CD4-positive, alpha-beta T cell treated with Interleukin-1 beta for 1 hour (primary cell): ENCODE measurements at regions not wholly inside any gene's neighbourhood (a gene's known extent, or its start where the extent isn't known, plus 50 kb on each side); places are given as distances from the start of the nearest gene placed in this dataset.
"Not testable (repeated sequence)": the region's sequence is repeated elsewhere in the genome, so short reads cannot be mapped to it uniquely, and the experiment has no call there.

Experiments
- DNase-seq, 2 donors: peaks; one replicate each; pipeline ENCODE4 v3.0.0-alpha.2; 2020 to 2022

DNA sequence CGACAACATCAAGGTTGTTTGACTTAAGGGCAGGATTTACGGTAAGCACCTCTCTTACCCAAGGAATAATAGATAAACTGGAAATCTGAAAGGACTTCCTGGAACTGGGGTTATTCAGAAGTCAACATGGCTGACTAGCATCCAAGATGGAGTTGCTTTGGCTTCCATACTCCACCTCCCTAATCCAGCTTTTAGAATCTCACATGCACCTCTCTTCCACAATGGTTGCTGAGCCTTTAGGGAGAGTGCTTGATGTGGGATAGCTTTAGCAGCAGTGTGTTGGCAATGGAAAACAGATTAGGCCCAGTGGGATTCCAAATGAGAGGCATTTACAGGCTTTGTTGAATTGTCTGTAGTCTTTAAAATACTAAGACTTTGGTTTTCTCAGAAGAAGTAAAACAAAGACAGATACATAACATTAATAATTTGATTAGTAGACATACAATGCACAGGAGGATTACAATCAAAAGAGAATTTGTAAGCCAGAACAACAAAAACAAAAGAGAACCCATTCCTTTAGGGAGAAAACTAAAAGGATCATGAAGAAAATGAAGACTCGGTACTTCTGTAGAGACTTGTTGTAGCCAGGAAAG lies 222.0 kb downstream of the HS3ST3B1 start:
- DNase-seq, result no peak

DNA sequence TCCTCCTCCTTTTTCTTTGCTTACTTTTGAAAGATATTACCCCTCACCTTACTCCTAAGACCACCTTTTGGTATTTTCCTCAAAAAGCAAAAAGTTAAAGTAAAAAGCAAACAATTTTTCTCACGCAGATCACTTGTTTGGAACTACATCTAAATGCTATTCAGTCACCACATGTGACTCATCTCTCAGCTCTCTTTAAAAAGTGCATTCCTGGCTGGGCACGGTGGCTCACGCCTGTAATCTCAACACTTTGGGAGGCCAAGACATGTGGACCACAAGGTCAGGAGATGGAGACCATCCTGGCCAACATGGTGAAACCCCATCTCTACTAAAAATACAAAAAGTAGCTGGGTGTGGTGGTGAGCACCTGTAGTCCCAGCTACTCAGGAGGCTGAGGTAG lies 218.0 kb downstream of the HS3ST3B1 start:
- DNase-seq, result not testable (repeated sequence)

DNA sequence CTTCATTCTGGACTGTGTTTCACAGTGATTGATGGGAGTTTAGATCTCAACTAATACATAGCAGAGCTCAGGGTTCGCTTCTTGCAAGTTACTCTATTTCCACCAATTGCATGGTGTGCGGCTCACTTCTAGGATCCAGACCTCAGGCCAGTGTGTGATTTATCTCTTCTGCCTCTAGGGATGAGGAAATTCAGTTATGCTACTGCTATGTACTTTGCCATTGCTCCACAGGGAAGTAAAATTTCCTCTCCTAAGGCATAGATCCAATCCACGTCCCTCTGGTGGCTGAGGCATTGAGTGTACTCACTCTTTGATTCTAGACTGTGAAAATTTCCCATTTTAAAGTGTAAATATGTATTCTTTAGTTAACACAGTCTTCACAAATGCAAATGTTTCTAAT lies 214.1 kb downstream of the HS3ST3B1 start:
- no peak for DNase-seq

DNA sequence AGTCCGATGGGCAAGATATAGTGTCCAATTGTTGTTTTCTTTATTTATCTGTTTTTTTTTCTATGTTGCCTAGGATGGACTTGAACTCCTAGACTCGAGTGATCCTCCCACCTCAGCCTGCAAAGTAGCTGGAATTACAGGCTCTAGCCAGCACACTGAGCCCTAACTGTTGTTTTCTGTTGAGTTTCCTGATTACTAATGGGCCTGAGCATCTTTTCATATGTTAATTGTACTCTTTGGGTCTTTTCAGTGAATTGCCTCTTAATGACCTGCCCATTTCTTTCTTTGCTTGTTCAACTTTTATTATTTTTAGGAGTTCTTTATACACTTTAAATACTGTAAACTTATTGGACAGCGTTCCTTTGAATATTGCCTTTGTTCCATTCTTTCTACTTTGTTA lies 213.0 kb downstream of the HS3ST3B1 start:
- DNase-seq, result no peak

DNA sequence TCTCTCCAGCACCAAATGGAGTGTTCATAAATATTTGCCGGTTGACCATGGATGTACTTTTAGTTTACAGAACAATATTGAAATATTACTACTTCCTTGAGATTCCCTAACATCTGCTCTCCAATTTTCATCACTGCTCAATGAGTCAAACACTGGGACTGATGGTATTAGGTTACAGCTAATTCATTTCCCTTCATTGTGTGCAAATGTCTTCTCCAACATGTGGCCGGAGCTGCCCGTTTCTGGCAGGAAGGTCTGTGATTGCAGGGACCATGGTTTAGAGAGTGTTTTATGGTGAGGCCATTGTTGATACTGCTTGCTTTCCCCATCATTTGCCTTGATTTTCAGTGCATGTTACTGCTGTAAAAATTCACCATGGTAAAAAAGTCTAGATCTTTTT lies 209.3 kb downstream of the HS3ST3B1 start:
- no peak for DNase-seq

DNA sequence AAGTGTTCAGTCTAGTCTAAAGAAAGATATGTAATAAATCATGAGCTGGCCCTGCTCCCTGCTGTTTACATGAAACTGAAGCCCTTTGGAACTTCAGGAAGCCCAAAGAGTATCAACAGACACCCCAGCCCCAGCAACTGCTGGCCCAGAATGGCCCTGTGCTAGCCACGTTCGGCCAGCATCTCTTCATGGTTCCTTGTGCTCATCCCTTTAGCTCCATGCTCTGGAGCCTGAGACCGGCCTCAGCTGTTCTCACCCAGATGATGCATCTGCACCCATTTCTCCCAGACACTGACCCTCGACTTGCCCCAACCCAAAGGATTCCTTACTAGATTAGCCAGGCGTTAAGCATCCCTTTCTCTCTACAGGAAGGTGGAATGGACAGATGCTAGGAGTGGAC lies 207.3 kb downstream of the HS3ST3B1 start:
- no peak for DNase-seq

DNA sequence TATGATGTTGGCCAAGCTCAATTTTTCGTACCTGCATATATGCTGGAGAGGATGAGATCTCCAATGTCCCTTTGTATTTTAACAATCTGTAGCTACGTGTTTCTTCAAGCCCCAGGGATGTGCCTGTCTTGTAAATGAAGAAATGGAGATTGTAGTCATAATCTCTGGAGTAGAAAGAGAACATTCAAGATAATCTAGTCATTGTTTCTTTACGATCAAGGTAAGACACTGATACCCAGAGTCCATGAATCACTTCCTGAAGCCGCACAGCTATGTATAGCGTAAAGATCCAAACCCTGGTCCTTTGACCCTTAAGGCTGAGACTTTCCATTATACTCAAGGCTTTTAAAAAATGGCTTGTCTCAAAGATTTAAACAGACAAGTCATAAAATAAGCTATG lies 205.5 kb downstream of the HS3ST3B1 start:
- no peak for DNase-seq

DNA sequence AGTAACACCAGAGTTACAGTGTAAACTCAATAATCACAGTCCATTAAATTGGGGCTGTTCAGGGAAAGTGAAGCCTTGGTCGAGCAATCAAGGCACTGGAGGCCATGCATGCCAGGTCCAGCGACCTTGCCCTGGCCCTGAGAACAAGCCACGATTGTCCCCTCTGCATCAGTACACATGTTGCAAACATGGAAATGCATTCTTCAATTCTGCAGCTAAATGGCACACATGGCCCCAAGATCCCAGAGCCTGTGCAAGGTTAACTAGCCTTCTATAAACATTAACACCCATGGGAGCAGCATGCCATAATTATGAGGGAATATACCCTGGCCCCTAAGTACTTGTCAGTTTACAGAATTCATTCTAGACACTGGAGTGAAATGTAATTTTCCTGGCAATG lies 204.7 kb downstream of the HS3ST3B1 start:
- DNase-seq, result no peak

DNA sequence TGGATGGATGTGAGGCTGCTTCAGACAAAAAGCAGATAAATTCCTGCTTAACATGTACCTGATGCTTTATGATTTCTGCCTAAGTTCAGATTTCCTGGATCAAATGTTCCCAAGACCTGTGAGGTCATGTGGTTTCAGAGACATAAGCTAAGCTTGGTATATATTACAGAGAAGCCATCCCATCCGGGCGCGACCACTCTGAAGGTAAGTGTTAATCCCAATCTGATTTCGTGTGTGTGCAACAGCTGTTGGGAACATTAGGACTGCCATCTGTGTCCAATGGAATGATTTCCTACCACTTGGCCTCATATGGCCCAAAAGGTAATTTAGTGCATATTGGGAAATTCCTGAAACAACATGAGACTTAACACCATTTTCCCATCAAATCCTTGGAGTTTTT lies 199.1 kb downstream of the HS3ST3B1 start:
- no peak for DNase-seq

DNA sequence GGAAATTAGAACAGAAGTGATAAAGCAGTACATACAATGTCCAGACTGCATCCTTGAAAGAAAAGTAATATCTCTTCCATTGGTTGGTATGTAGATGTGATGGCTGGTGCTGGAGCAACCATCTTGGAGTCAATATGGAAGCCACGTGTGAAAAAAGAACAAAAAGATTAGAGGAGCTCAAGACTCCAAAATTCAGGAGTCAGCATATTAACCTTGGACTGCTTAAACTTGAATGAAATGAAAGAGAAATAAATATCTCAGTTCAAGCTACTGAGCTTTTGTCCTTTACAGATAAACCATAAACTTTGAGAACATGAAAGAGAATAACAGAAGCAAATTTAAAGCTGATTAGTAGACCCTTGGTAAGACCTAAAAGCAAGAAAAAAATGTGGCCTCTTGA lies 197.9 kb downstream of the HS3ST3B1 start:
- DNase-seq, result no peak

DNA sequence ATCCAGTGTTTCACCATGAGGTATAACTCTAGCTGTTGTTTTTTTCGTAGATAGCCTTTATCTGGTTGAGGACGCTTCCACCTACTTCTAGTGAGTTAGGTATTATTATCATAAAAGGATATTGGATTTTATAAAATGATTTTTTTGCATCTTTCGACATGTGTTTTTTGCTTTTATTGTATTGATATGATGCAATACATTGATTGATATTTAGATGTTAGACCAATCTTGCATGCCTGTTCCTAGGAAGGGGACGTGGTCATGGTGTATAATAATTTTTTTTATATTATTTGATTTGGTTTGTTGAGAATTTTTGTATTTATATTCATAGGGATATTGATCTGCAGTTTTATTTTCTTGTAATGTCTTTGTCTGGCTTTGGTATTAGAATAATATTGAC lies 193.3 kb downstream of the HS3ST3B1 start:
- DNase-seq, result no peak

DNA sequence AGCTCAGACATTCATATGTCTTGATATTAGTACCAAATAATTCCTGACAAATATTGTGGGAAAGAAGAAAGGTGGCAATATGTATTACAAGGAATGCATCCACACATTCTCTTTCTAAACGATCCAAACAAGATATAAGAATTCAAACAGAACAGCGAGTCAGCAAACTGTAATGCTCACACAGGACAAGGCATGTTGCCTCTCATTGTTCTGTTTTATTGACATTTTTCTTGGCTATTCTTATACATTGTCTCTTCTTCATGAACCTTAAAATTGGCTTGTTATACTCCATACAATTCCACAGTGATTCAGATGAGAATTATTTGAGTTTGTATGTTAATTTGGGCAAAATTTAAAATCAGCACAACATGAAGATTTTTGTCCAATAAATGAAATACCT lies 189.1 kb downstream of the HS3ST3B1 start:
- DNase-seq, result no peak

DNA sequence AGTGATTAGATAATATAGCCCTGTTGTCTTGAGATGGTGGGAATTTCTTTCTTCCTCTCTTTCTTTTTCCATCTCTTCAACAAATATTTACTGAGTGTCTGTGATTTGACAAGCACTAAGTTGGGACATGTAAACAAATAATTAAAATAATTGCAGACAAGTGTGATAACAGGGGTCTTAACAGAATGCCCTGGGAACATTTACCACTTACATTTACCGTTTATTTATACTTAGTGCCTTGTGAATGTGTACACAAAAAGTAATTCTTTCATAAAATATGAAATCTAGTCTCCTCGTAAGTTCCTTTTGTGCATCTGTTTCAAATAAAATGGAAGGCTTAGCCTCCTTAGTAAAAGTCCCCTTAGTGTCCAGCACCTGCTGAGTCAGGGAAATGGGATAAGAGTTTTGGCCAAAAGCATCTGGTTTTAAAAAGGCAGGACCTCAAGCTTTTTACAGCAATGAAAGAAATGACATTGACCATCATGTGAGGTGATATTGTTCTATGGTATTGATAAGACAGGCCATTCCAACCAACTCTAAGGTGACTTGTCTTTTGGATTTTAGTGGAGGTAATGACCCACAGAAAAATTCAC lies 188.2 kb downstream of the HS3ST3B1 start:
- no peak for DNase-seq

DNA sequence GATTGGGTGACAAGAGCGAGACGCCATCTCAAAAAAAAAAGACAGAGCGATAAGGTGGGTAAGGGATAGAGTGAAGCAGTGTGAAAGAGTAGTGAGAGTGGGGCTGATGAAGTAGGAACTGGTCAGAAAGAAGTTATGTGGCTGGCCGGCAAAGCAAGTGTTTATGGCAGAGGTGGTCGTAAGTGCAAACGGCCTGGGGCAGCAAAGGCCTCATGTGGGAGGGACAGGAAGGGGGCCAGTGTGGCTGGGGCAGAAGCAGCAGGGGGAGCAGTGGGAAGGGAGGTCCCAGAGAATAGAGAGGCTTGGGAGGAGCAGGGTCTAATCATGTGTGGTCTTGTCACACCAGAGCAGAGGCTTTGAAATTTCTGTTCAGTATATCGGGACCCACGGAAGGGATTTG lies 186.2 kb downstream of the HS3ST3B1 start:
- no peak for DNase-seq

DNA sequence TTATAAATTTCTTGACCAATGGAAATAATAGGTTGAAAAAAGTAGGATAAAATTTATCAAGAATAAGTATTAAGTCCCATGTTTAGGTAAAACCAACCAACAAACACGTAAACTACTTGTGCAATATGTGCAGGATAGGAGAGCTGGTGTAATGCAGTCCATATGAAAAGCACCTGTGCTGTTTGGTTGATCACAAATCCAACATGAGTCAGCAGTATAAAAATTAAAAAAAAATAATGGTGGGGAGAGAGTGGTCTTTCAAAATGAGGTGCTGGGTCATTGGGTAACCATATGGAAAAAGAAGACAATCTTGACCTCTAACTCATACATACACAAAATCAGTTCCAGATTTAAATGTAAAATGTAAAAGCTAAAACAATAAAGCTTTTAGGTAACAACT lies 181.8 kb downstream of the HS3ST3B1 start:
- no peak for DNase-seq

DNA sequence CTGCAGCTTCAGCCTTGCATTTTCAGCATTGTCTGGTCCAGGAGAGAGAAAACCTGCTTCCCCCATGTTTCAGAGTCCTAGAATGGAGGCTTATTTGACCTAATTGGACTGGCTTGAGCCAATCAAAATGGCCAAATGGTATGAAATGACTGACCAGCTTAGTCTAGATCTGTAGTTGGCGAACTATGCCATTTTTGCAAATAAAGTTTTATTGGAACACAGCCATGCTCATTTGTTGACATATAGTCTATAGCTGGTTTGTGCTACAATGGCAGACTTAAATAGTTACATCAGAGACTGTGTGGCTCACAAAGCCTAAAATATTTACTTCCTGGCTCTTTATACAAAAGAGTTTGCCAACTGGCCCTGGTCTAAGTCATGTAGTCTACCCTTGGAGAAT lies 180.8 kb downstream of the HS3ST3B1 start:
- no peak for DNase-seq

DNA sequence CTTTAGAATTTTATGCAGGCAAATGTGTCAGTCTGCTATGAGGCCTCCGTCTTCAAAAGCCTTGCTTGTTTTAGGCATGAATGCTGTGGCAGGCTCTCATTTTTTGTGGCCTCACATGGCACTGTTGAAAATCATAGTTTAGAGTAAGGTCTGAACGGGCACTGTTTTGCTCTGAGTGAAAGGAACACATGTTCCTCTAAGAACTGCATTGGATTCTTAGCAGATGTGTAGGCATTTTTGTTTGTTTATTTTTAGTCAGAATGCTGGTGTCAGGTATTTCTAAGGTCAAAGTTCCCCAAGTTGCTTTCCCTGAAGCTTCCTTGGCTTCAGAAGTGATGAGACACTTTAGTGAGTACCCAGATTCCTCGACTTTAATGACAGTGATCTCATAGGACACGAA lies 173.7 kb downstream of the HS3ST3B1 start:
- no peak for DNase-seq

DNA sequence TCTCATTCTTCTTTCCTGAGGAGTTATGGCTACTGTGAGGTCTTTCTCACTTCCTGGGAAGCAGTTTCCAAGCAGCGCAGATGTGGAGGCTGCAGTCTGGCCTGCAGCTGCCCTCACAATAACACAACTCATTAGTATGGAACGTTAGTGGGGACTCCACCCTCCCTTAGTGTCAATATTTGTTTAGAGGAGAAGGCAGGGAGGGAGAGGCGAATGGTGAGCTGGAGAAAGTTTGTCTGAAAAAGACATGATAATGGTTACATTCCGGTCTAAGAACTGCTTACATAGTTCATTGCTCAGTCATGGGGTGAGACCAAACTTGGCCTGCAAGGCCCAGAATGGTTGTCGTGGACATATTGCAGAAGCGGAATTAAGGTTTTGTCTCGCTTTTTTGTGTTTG lies 170.2 kb downstream of the HS3ST3B1 start:
- no peak for DNase-seq

DNA sequence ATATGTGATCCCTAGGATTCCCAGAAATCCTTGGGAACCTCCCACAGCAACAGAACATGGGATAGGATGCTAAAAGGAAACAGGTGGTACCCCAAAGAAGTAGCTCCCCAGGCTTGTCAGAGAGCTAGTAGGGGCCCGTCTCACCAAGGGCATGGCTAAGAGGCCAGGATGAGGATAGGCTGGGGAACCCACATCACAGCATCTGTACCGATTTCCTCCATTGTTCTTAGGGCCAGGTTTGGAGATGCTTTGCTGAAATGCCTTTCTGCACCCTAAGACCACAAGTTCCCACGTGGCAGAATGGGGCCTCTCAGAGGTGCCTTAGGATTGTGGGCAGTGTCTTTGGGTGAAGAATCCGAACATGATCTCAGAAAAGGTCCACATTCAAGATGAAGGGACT lies 169.5 kb downstream of the HS3ST3B1 start:
- DNase-seq, result no peak

DNA sequence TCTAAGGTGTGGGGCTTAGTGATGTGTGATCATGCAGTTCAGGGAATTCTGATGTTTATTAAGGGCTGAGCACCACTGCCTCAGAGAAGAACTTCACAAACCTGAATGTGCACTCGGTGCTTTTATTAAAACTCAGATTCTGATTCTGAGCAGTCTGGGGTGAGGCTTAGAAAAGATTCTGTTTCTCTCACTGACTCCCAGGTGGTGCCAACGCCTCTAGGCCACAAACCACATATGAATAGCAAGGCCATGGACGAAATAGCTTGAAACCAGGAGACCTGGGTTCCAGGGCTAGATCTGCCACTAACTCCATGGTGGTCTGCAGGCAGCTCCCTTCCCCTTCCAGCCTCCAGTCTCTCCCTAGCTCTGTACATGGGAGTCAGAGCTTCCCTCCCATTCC lies 169.1 kb downstream of the HS3ST3B1 start:
- DNase-seq, result no peak

DNA sequence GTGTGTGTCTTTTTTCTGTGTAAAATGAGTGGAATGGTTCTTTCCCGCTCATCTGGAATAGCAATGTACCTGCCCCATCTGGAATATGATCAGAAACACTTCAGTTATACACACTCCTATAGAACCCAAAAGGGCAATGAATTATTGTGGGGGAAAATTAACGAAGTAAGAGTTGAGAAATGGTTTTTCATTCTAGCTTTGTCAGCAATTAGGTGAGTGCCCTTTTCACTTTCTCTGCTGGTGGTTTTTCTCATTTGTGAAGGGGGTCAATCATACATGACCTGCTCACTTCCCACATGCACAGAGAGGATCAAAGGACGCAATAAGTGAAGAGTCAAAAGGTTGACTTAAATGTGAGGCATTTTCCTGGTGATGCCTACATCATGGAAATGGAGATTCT lies 168.0 kb downstream of the HS3ST3B1 start:
- no peak for DNase-seq

DNA sequence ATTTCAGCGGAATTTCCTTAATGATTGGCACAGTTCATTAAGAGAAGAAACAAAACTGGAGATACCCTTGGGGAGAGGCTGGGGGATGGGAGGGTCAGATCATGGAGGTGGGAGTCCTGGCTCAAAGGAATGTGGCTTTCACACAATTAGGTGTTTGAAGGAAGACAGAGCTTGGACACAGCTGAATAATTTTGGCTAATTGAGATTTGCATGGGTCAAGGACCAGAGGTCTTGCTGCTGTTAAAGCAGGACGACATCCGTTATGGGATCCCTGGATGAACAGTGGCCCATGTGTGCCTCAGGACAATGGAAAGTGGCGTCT lies 160.3 kb downstream of the HS3ST3B1 start:
- DNase-seq, result no peak

DNA sequence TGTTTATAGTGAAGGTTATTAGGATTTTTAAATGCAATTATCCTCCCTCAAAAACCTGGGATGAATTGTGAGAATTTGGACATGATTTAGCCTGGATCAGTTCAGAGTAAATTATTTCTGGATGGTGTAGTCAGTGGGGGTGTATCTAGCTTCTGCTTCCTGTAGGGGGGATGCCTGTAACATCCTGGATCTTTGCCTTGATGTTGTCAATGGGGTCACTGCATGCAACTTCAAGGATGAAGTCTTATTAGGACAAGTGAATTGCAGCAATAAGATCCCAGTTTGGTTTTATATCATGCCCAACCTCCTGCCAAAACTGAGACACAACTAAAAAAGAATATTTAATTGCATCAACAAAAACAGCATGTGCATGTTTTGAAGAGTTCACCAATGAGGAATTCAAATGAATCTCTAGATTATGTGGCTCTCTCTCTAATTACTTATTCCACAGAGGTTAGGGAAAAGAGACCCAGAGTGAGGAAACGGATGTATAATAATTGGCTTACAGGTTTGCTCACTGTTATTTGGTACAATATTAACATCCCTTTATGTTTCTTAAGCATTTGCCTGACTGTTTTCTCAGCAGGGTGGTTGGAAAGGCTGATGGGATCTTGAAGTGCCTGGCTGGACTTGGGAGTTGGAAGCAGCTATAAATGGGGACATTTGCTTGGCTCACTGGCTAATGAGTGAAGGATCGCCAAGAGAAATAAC lies 159.8 kb downstream of the HS3ST3B1 start:
- no peak for DNase-seq

DNA sequence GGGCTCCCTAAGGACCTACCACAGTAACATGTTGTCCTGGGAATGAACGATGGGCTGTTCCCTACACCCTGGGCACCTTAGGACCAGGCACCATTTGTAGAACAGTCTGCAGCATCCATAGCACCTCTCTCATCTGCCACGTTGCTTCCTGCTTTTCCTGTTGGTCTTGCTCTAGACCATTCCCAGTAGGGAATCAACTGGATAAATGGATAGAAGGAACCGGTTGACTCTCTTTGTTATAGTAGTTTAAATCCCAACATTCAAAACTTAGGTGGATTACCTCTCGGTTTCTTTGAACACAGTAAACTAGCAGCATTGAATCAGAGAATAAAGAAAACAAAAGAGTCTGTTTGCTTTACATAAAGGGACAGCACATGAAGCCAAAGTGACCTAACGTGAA lies 159.1 kb downstream of the HS3ST3B1 start:
- no peak for DNase-seq

DNA sequence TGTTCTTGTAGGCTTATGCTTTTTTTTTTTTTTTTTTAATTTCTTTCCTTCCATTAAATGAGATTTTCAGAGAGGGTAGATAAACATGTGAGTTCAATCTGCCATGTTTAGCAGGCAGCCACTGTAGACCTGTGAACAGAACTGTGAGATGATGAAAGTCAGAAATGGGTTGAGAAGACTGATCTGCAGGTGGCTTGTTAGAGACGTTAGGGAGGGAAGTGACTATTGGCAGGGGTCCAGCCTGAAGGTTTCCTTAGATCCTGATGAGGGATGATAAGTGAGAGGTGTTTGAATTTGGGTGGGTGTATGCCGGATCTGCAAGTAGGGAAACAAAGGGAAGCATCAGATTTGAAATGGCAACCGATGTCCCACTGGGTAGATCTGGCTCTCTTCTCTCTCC lies 157.8 kb downstream of the HS3ST3B1 start:
- no peak for DNase-seq
